ENCODE measurements at regions not wholly inside any gene's neighbourhood (a gene's known extent, or its start where the extent isn't known, plus 50 kb on each side); places are given as distances from the start of the nearest gene placed in this dataset.
"Not testable (repeated sequence)": the region's sequence is repeated elsewhere in the genome, so short reads cannot be mapped to it uniquely, and the experiment has no call there.

GRCh38 chr14:48253020-48253419 lies 577.6 kb upstream of the MDGA2 start:
- Histone ChIP-seq H3K27me3 (ENCODE audit: insufficient read depth, insufficient read length) (no peaks in the 10 kb centered on the region), H3K4me3 (ENCODE audit: insufficient read length, low read depth) (no peak overlapping the region), H3K9ac (ENCODE audit: insufficient read length, low read depth) (no peak overlapping the region), H3K4me1 (ENCODE audit: insufficient read depth, insufficient read length) (no peaks in the 10 kb centered on the region), H3K9me3 (ENCODE audit: insufficient read depth, low read length) (no peaks in the 10 kb centered on the region), H3K36me3 (ENCODE audit: insufficient read depth, insufficient read length, low read length) (no peaks in the 10 kb centered on the region)
- no peak for DNase-seq (ENCODE audit: low read depth, low spot score)
- no peak for TF ChIP-seq YY1 (IDR thresholded peaks at IDR 0.05; ENCODE audit: insufficient read depth, insufficient read length)
- no peak for TF ChIP-seq ZNF274 (IDR thresholded peaks at IDR 0.05; ENCODE audit: low read depth, low read length)
- TF ChIP-seq SUZ12 (IDR thresholded peaks at IDR 0.05; ENCODE audit: extremely low read depth, insufficient read depth, insufficient read length), result no peak

- DNase-seq (ENCODE audit: low read depth, low spot score), result no peak
- TF ChIP-seq ZNF274 (IDR thresholded peaks at IDR 0.05; ENCODE audit: low read depth, low read length) (no peak), YY1 (IDR thresholded peaks at IDR 0.05; ENCODE audit: insufficient read depth, insufficient read length) (no peak), SUZ12 (IDR thresholded peaks at IDR 0.05; ENCODE audit: extremely low read depth, insufficient read depth, insufficient read length) (no peak)
- Histone ChIP-seq H3K9me3 (ENCODE audit: insufficient read depth, low read length) (no peaks in the 10 kb centered on the region), H3K9ac (ENCODE audit: insufficient read length, low read depth) (no peak overlapping the region), H3K4me1 (ENCODE audit: insufficient read depth, insufficient read length) (no peaks in the 10 kb centered on the region), H3K36me3 (ENCODE audit: insufficient read depth, insufficient read length, low read length) (no peaks in the 10 kb centered on the region), H3K4me3 (ENCODE audit: insufficient read length, low read depth) (no peak overlapping the region), H3K27me3 (ENCODE audit: insufficient read depth, insufficient read length) (no peaks in the 10 kb centered on the region)
Observed at GRCh38 chr14:48251290-48251689, 575.9 kb upstream of the MDGA2 start.

- DNase-seq (ENCODE audit: low read depth, low spot score), result no peak
- no peaks in the 10 kb centered on the region for H3K36me3 ChIP-seq (ENCODE audit: insufficient read depth, insufficient read length, low read length)
Observed at GRCh38 chr14:48250575-48250974, 575.2 kb upstream of the MDGA2 start.

GRCh38 chr14:48247977-48248376 lies 572.6 kb upstream of the MDGA2 start:
- no peaks in the 10 kb centered on the region for H3K36me3 ChIP-seq (ENCODE audit: insufficient read depth, insufficient read length, low read length)

More at GRCh38 chr14:48250575-48250974, 575.2 kb upstream of the MDGA2 start:
- Histone ChIP-seq H3K4me1 (ENCODE audit: insufficient read depth, insufficient read length) (no peaks in the 10 kb centered on the region), H3K4me3 (ENCODE audit: insufficient read length, low read depth) (no peak overlapping the region), H3K9ac (ENCODE audit: insufficient read length, low read depth) (no peak overlapping the region), H3K27me3 (ENCODE audit: insufficient read depth, insufficient read length) (no peaks in the 10 kb centered on the region), H3K9me3 (ENCODE audit: insufficient read depth, low read length) (no peaks in the 10 kb centered on the region)
- no peak for TF ChIP-seq YY1 (IDR thresholded peaks at IDR 0.05; ENCODE audit: insufficient read depth, insufficient read length)
- TF ChIP-seq ZNF274 (IDR thresholded peaks at IDR 0.05; ENCODE audit: low read depth, low read length), result no peak
- TF ChIP-seq SUZ12 (IDR thresholded peaks at IDR 0.05; ENCODE audit: extremely low read depth, insufficient read depth, insufficient read length), result no peak

GRCh38 chr14:48243900-48244299 lies 568.5 kb upstream of the MDGA2 start:
- H3K4me3 ChIP-seq (ENCODE audit: insufficient read length, low read depth), result no peak overlapping the region
- H3K9ac ChIP-seq (ENCODE audit: insufficient read length, low read depth), result no peak overlapping the region
- H3K4me1 ChIP-seq (ENCODE audit: insufficient read depth, insufficient read length), result no peaks in the 10 kb centered on the region
- DNase-seq (ENCODE audit: low read depth, low spot score), result no peak
- no peaks in the 10 kb centered on the region for H3K36me3 ChIP-seq (ENCODE audit: insufficient read depth, insufficient read length, low read length)
- TF ChIP-seq SUZ12 (IDR thresholded peaks at IDR 0.05; ENCODE audit: extremely low read depth, insufficient read depth, insufficient read length) (no peak), YY1 (IDR thresholded peaks at IDR 0.05; ENCODE audit: insufficient read depth, insufficient read length) (no peak), ZNF274 (IDR thresholded peaks at IDR 0.05; ENCODE audit: low read depth, low read length) (no peak)
- no peaks in the 10 kb centered on the region for H3K9me3 ChIP-seq (ENCODE audit: insufficient read depth, low read length)
- no peaks in the 10 kb centered on the region for H3K27me3 ChIP-seq (ENCODE audit: insufficient read depth, insufficient read length)

More at GRCh38 chr14:48247977-48248376, 572.6 kb upstream of the MDGA2 start:
- DNase-seq (ENCODE audit: low read depth, low spot score), result no peak
- no peaks in the 10 kb centered on the region for H3K9me3 ChIP-seq (ENCODE audit: insufficient read depth, low read length)
- H3K9ac ChIP-seq (ENCODE audit: insufficient read length, low read depth), result no peak overlapping the region
- no peak for TF ChIP-seq YY1 (IDR thresholded peaks at IDR 0.05; ENCODE audit: insufficient read depth, insufficient read length)
- TF ChIP-seq ZNF274 (IDR thresholded peaks at IDR 0.05; ENCODE audit: low read depth, low read length), result no peak
- no peak for TF ChIP-seq SUZ12 (IDR thresholded peaks at IDR 0.05; ENCODE audit: extremely low read depth, insufficient read depth, insufficient read length)
- no peak overlapping the region for H3K4me3 ChIP-seq (ENCODE audit: insufficient read length, low read depth)
- H3K4me1 ChIP-seq (ENCODE audit: insufficient read depth, insufficient read length), result no peaks in the 10 kb centered on the region
- H3K27me3 ChIP-seq (ENCODE audit: insufficient read depth, insufficient read length), result no peaks in the 10 kb centered on the region

GRCh38 chr14:48229091-48229490 lies 553.7 kb upstream of the MDGA2 start:
- H3K27me3 ChIP-seq (ENCODE audit: insufficient read depth, insufficient read length), result no peaks in the 10 kb centered on the region
- no peaks in the 10 kb centered on the region for H3K36me3 ChIP-seq (ENCODE audit: insufficient read depth, insufficient read length, low read length)
- H3K4me3 ChIP-seq (ENCODE audit: insufficient read length, low read depth), result no peak overlapping the region
- no peaks in the 10 kb centered on the region for H3K9me3 ChIP-seq (ENCODE audit: insufficient read depth, low read length)
- no peaks in the 10 kb centered on the region for H3K4me1 ChIP-seq (ENCODE audit: insufficient read depth, insufficient read length)
- no peak overlapping the region for H3K9ac ChIP-seq (ENCODE audit: insufficient read length, low read depth)
- DNase-seq (ENCODE audit: low read depth, low spot score), result no peak
- TF ChIP-seq YY1 (IDR thresholded peaks at IDR 0.05; ENCODE audit: insufficient read depth, insufficient read length) (no peak), ZNF274 (IDR thresholded peaks at IDR 0.05; ENCODE audit: low read depth, low read length) (no peak), SUZ12 (IDR thresholded peaks at IDR 0.05; ENCODE audit: extremely low read depth, insufficient read depth, insufficient read length) (no peak)

- Histone ChIP-seq H3K4me1 (ENCODE audit: insufficient read depth, insufficient read length) (no peaks in the 10 kb centered on the region), H3K36me3 (ENCODE audit: insufficient read depth, insufficient read length, low read length) (no peaks in the 10 kb centered on the region), H3K27me3 (ENCODE audit: insufficient read depth, insufficient read length) (no peaks in the 10 kb centered on the region), H3K4me3 (ENCODE audit: insufficient read length, low read depth) (no peak overlapping the region), H3K9ac (ENCODE audit: insufficient read length, low read depth) (no peak overlapping the region), H3K9me3 (ENCODE audit: insufficient read depth, low read length) (no peaks in the 10 kb centered on the region)
- TF ChIP-seq ZNF274 (IDR thresholded peaks at IDR 0.05; ENCODE audit: low read depth, low read length) (no peak), SUZ12 (IDR thresholded peaks at IDR 0.05; ENCODE audit: extremely low read depth, insufficient read depth, insufficient read length) (no peak), YY1 (IDR thresholded peaks at IDR 0.05; ENCODE audit: insufficient read depth, insufficient read length) (no peak)
- no peak for DNase-seq (ENCODE audit: low read depth, low spot score)
Observed at GRCh38 chr14:48193893-48194292, 518.5 kb upstream of the MDGA2 start.

GRCh38 chr14:48149624-48150023 lies 474.2 kb upstream of the MDGA2 start:
- not testable (repeated sequence) for H3K36me3 ChIP-seq (ENCODE audit: insufficient read depth, insufficient read length, low read length)
- DNase-seq (ENCODE audit: low read depth, low spot score), result peak; percentile 11

More at GRCh38 chr14:48149624-48150023, 474.2 kb upstream of the MDGA2 start:
- peaks cover 16% of the 10 kb centered on the region; the same call in 1 of the 2 replicates for H3K9me3 ChIP-seq (ENCODE audit: insufficient read depth, low read length)
- not testable (repeated sequence) for H3K9ac ChIP-seq (ENCODE audit: insufficient read length, low read depth); H3K4me1 ChIP-seq (ENCODE audit: insufficient read depth, insufficient read length); H3K27me3 ChIP-seq (ENCODE audit: insufficient read depth, insufficient read length); H3K4me3 ChIP-seq (ENCODE audit: insufficient read length, low read depth)
